ENCODE measurements at regions not wholly inside any gene's neighbourhood (a gene's known extent, or its start where the extent isn't known, plus 50 kb on each side); places are given as distances from the start of the nearest gene placed in this dataset.

- TF ChIP-seq FOXK1 (CRISPR knock-in tag; IDR thresholded peaks at IDR 0.05) (no peak), FOXP1 (CRISPR knock-in tag; IDR thresholded peaks at IDR 0.05; ENCODE audit: borderline replicate concordance) (no peak), ARID4B (CRISPR knock-in tag; IDR thresholded peaks at IDR 0.05; ENCODE audit: borderline replicate concordance) (no peak), MYBL2 (CRISPR knock-in tag; IDR thresholded peaks at IDR 0.05) (no peak), CTCF (IDR thresholded peaks at IDR 0.05) (no peak), RORB (CRISPR knock-in tag; IDR thresholded peaks at IDR 0.05) (no peak), MXD4 (CRISPR knock-in tag; IDR thresholded peaks at IDR 0.05; ENCODE audit: borderline replicate concordance) (no peak), GRHL2 (CRISPR knock-in tag; IDR thresholded peaks at IDR 0.05; ENCODE audit: insufficient replicate concordance, severe bottlenecking) (no peak), RELA (CRISPR knock-in tag; IDR thresholded peaks at IDR 0.05; ENCODE audit: borderline replicate concordance) (no peak), ATF1 (CRISPR knock-in tag; IDR thresholded peaks at IDR 0.05) (no peak)
- TF ChIP-seq, protein P1, sequence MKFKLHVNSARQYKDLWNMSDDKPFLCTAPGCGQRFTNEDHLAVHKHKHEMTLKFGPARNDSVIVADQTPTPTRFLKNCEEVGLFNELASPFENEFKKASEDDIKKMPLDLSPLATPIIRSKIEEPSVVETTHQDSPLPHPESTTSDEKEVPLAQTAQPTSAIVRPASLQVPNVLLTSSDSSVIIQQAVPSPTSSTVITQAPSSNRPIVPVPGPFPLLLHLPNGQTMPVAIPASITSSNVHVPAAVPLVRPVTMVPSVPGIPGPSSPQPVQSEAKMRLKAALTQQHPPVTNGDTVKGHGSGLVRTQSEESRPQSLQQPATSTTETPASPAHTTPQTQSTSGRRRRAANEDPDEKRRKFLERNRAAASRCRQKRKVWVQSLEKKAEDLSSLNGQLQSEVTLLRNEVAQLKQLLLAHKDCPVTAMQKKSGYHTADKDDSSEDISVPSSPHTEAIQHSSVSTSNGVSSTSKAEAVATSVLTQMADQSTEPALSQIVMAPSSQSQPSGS (CRISPR knock-in tag; IDR thresholded peaks at IDR 0.05; ENCODE audit: borderline replicate concordance, low read depth): no peak
- TF ChIP-seq, protein P2, sequence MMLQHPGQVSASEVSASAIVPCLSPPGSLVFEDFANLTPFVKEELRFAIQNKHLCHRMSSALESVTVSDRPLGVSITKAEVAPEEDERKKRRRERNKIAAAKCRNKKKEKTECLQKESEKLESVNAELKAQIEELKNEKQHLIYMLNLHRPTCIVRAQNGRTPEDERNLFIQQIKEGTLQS (CRISPR knock-in tag; conservative IDR thresholded peaks at IDR 0.05): no peak
These were observed 1072.1 kb downstream of the NXPH1 start (continued) for GRCh38 chr7:9505516-9505915.

GRCh38 chr7:9507290-9507689, 1073.9 kb downstream of the NXPH1 start:
- CTCF ChIA-PET: no interaction called here
- no peak for TF ChIP-seq SMAD3 (CRISPR knock-in tag; IDR thresholded peaks at IDR 0.05; ENCODE audit: borderline replicate concordance)
- TF ChIP-seq STAT6 (CRISPR knock-in tag; conservative IDR thresholded peaks at IDR 0.05; ENCODE audit: low read depth): no peak
- no peak for TF ChIP-seq PRDM15 (CRISPR knock-in tag; IDR thresholded peaks at IDR 0.05)
- no peak for TF ChIP-seq ZNF138 (CRISPR knock-in tag; conservative IDR thresholded peaks at IDR 0.05)
- no peak for TF ChIP-seq NFYB (CRISPR knock-in tag; conservative IDR thresholded peaks at IDR 0.05; ENCODE audit: low read depth)
- TF ChIP-seq, protein P3, sequence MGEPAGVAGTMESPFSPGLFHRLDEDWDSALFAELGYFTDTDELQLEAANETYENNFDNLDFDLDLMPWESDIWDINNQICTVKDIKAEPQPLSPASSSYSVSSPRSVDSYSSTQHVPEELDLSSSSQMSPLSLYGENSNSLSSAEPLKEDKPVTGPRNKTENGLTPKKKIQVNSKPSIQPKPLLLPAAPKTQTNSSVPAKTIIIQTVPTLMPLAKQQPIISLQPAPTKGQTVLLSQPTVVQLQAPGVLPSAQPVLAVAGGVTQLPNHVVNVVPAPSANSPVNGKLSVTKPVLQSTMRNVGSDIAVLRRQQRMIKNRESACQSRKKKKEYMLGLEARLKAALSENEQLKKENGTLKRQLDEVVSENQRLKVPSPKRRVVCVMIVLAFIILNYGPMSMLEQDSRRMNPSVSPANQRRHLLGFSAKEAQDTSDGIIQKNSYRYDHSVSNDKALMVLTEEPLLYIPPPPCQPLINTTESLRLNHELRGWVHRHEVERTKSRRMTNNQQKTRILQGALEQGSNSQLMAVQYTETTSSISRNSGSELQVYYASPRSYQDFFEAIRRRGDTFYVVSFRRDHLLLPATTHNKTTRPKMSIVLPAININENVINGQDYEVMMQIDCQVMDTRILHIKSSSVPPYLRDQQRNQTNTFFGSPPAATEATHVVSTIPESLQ (CRISPR knock-in tag; IDR thresholded peaks at IDR 0.05): no peak
- TF ChIP-seq RELA (CRISPR knock-in tag; IDR thresholded peaks at IDR 0.05; ENCODE audit: borderline replicate concordance): no peak
- no peak for TF ChIP-seq GTF2I (CRISPR knock-in tag; conservative IDR thresholded peaks at IDR 0.05)

More at GRCh38 chr7:9507290-9507689, 1073.9 kb downstream of the NXPH1 start:
- Mint-ChIP-seq H3K4me1 (no peaks in the 10 kb centered on the region), H3K27me3 (ENCODE audit: low read depth) (no peaks in the 10 kb centered on the region), H3K27ac (no peak overlapping the region), H3K9me3 (no peaks in the 10 kb centered on the region), H3K36me3 (no peaks in the 10 kb centered on the region), H3K4me3 (no peak overlapping the region)
- no peak for DNase-seq (ENCODE audit: low spot score)
- ATAC-seq: peak; percentile 60; the same call in 1 of the 2 replicates
- POLR2A ChIA-PET: no interaction called here

Data from WTC11 (cell line).